WTC11 (cell line): ENCODE measurements at regions not wholly inside any gene's neighbourhood (a gene's known extent, or its start where the extent isn't known, plus 50 kb on each side); places are given as distances from the start of the nearest gene placed in this dataset.

Experiments used
- CTCF ChIP-seq: fragments of 200-600 bp; IDR thresholded peaks from 2 replicates; pipeline ENCODE4 v1.8.0; 2022; ENCODE audit warnings: antibody characterized with exemption
- FOXP1 ChIP-seq: sonication (generic); formaldehyde crosslinking; IDR thresholded peaks from 2 replicates; pipeline ENCODE4 v1.8.0; 2022; ENCODE audit warnings: missing genetic modification reagents, mild to moderate bottlenecking, moderate library complexity, borderline replicate concordance
- GTF2I ChIP-seq: fragments of 250-450 bp; sonication (Bioruptor Pico); conservative IDR thresholded peaks from 2 replicates; pipeline ENCODE4 v1.4.0; 2021; ENCODE audit warnings: mild to moderate bottlenecking
- KAT7 ChIP-seq: sonication (generic); formaldehyde crosslinking; IDR thresholded peaks from 2 replicates; pipeline ENCODE4 v1.8.1; 2023; ENCODE audit warnings: missing genetic modification reagents, mild to moderate bottlenecking, borderline replicate concordance
- ZBTB21 ChIP-seq: sonication (generic); formaldehyde crosslinking; IDR thresholded peaks from 2 replicates; pipeline ENCODE4 v1.8.1; 2023; ENCODE audit warnings: mild to moderate bottlenecking, missing genetic modification reagents, borderline replicate concordance
- ZNF232 ChIP-seq: sonication (generic); formaldehyde crosslinking; IDR thresholded peaks from 2 replicates; pipeline ENCODE4 v1.8.0; 2022; ENCODE audit warnings: mild to moderate bottlenecking, missing genetic modification reagents

- TF ChIP-seq GTF2I (CRISPR knock-in tag), result no peak
- no peak for TF ChIP-seq ZBTB21
- no peak for TF ChIP-seq ZNF232
- TF ChIP-seq CTCF, result no peak
- TF ChIP-seq FOXP1, result no peak
- no peak for TF ChIP-seq KAT7 (CRISPR knock-in tag)
Measured at GRCh38 chr6:110534731-110535492, 58.5 kb upstream of the SLC22A16 start.
